ENCODE measurements at regions not wholly inside any gene's neighbourhood (a gene's known extent, or its start where the extent isn't known, plus 50 kb on each side); places are given as distances from the start of the nearest gene placed in this dataset.
A peak's percentile ranks its signal among the peaks of the same experiment; 100 is the strongest.

DNA sequence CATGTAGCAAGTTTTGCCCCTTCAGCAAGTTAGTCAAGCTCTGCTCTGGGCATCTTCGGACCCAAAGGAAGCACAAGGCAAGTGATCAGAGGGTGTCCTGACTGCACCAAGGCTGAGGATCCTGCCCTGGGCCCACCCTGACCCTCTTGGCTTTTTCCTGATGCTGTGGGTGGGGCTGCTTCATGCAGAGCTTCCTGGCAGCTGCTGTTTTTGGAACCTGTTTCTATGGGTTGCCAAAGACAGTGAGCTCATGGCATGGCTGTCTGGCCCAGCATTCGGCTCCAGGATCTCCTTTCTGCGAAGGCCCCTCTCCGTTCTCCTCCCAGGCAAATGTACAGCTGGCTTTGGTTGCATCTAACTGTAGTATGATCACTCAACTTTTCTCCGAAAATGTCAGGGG, 497.9 kb downstream of the ARHGEF28 start:
- DNase-seq (ENCODE audit: low read depth): no peak

DNA sequence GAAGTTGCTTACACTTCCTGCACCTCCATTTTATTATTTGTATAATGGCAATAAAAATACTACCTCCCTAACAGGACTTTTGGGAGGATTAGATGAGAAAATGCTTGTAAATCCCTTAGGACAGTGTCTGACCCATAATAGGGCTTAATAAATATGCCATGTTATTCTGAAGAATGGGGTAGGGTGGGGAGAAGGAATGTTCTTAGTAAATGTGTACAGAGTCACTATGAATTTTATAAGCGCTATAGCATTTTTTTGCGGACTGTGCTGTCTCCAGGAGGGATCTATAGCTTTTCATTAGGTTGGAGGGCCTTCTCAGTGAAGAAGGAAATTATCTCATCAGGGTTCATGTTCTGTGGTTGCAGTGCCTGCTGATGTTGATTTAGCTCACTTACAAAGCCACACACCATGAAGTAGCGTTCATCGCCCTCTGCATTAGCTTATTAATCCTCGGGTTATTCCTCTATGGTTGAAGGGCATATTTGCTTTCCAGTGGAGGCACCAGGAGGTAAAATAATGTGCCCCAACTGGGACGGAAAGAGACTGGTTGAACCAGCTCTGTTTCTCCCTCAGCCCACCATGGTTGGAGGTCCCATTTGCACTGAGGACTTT, 497.1 kb downstream of the ARHGEF28 start:
- no peak for DNase-seq (ENCODE audit: low read depth)

- no peak for DNase-seq (ENCODE audit: low read depth)
These were observed 496.2 kb downstream of the ARHGEF28 start for GRCh38 chr5:74122175-74122574.

- no peak for DNase-seq (ENCODE audit: low read depth)
These were observed 494.6 kb downstream of the ARHGEF28 start for GRCh38 chr5:74120585-74120984.

- DNase-seq (ENCODE audit: low read depth): no peak
These were observed 492.1 kb downstream of the ARHGEF28 start for GRCh38 chr5:74118071-74118470.

DNA sequence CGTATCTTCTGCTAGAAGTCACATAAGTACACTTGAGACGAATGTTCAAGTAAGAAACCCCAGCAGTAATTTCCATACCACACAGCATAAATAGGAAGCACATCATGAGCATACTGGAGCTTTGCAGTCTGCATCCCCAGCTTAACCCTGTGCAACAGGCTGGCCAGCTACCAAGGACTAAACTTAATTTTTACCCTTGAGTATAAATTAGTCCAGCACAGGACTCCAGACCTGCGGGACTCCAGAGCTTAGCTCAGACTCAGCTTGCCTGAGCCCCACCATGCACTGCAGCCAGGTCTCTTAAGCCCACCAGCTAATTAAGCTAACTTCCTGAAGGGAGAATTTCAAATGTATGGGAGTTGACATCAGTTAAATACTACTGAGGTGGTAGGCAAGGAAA, 491.0 kb downstream of the ARHGEF28 start:
- DNase-seq (ENCODE audit: low read depth): no peak

DNA sequence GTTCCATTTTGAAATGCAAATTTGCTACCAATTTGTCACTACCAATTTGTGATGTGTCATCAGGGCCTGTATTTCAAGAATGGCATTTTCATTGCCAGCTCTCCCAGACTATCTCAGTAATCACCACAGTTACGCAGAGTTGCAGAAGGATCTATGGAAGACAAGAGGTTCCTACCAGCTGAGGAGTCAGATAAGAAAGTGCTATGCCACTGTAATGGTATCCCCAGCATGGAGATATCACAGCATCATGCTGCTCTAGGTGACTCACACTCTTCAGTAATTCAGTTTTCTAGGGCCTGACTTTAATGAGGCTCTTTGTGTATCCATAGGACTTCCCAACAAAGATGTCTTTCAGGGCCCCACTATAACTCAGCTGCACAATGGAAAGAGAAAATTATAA, 490.3 kb downstream of the ARHGEF28 start:
- DNase-seq (ENCODE audit: low read depth): peak; percentile 26

DNA sequence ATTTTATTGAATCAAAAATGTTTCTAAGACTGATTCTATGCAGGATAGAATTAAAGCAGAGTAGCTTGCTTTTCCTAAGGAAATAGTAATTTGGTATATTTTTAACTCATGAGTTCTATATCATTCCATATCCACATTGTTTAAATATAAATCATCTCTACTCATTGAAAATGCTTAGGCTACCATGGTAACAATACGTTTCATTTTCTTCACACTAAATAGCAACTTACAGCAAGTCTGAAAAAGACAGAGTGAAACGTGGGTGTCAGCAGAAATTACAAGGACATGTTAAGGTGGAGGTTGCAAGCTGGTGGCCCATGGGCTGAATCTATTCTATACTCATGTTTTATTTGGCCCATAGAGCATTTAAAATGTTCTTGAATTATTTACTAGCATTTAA, 487.9 kb downstream of the ARHGEF28 start:
- DNase-seq (ENCODE audit: low read depth): no peak

DNA sequence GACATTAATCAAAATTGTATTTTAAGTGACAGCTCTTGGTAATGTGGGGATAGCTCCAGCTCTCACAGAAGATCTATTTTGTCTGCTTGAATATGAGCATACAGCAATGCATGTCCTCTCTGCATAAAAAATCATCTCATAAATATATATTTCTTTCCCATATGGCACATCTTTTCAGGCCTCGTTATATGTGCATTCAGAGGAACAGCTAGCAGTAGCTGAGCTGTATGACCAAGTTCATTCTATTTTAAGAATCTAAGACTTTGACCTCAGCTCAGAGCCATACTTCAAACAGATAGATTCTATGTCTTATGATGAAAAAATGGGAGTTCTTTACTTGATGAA, 487.2 kb downstream of the ARHGEF28 start:
- no peak for DNase-seq (ENCODE audit: low read depth)

DNA sequence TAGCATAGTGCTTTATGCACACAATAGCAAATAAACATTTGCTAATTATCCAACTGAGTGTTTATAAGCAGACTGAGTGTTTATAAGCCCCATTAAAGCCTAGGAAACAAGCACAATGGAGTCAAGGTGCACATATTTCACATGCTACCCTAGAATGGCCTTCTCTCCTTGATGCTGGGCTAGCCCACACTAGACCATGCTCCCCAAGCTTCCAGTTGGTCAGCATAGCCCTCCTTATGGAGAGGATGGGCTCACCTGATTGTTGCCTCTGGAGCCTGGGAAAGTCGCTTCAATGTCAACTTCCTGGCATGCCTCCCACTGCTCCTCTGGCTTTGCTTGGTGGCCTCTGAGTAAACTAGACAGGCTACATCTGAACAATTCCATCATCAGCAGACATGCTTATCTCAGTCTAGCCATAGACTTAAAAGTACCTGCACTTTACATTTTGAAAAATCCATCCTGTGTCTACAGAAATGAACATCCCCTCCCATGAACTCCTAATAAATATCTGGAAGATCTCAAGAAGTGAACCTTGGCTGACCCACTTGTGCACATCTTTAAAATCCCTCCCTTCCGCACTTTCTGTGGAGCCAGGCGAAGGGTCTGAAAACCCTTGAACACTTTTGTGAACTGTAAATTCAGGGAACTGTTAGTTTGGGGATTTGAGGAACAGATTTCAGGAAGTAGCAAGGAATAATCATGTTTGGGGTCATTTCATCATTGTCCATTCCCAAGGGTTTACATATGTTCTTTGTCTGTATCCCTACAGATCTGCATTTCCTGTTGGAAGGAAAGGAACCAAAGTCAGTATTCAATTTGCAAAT, 486.6 kb downstream of the ARHGEF28 start:
- no peak for DNase-seq (ENCODE audit: low read depth)

- DNase-seq (ENCODE audit: low read depth): no peak
These were observed 485.8 kb downstream of the ARHGEF28 start for GRCh38 chr5:74111764-74112163.

GRCh38 chr5:74109344-74109743, 483.3 kb downstream of the ARHGEF28 start:
- DNase-seq (ENCODE audit: low read depth): no peak

DNA sequence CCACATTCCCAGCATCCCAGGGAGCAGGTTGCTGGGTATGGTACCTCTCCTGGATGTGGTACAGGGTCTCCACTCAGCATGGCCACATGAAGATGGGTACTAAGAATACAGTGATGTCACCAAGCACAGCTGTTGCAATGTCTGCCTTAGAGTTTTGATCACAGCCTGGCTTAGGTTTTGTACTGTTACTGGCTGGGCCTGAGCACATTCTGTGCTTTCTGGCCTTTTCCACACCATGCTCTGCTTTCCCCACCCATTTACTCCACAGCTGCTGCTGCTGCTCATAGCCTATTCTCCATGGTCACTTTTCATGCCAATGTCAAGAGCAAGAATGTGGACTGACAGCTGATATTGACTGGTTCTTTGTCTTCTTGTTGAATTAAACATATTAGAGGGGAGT, 481.9 kb downstream of the ARHGEF28 start:
- DNase-seq (ENCODE audit: low read depth): no peak

- DNase-seq (ENCODE audit: low read depth): no peak
These were observed 479.3 kb downstream of the ARHGEF28 start for GRCh38 chr5:74105126-74105780.

- DNase-seq (ENCODE audit: low read depth): no peak
These were observed 477.4 kb downstream of the ARHGEF28 start for GRCh38 chr5:74103131-74104023.

GRCh38 chr5:74100268-74100665, 474.3 kb downstream of the ARHGEF28 start:
- no peak for DNase-seq (ENCODE audit: low read depth)

GRCh38 chr5:74099538-74100267, 473.7 kb downstream of the ARHGEF28 start:
- DNase-seq (ENCODE audit: low read depth): no peak

DNA sequence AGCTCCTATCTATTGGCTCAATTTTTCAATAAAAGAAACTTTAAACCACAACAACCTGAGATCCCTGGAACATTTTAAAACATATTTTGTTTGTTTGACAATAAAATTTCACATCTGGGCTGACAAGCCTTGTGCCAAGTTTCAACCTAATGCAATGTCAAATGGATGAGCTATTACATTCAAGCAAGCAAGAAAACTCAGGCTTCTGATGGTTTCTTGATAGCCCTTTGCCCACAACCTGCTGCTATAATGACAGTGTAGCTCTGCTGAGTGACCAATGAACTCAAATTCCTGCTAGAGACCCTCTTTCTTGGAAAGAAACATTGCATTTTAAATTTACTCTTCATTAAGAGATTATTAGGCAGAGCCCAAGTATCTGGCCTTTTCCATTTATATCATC, 472.9 kb downstream of the ARHGEF28 start:
- DNase-seq (ENCODE audit: low read depth): no peak

- DNase-seq (ENCODE audit: low read depth): no peak
These were observed 472.5 kb downstream of the ARHGEF28 start for GRCh38 chr5:74098456-74098855.

- DNase-seq (ENCODE audit: low read depth): no peak
These were observed 470.3 kb downstream of the ARHGEF28 start for GRCh38 chr5:74096325-74096724.

DNA sequence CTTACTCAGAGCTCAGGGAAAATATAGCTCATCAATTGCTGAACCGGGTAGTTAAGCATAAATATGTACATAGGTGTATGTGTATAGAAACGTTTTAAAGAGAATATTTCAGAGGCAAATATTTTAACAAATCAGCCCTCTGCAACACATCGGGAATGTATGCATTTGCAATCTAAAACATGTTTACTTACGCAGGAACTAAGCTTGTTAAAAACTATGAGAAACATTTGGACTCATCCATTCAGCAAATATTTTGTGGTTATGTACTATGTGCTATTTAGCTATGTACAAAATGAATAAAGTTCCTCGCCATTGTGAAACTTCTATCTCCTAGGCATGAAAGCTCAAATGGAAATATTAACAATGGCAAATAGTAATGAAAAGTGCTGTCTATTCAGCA, 469.9 kb downstream of the ARHGEF28 start:
- DNase-seq (ENCODE audit: low read depth): peak; percentile 79

DNA sequence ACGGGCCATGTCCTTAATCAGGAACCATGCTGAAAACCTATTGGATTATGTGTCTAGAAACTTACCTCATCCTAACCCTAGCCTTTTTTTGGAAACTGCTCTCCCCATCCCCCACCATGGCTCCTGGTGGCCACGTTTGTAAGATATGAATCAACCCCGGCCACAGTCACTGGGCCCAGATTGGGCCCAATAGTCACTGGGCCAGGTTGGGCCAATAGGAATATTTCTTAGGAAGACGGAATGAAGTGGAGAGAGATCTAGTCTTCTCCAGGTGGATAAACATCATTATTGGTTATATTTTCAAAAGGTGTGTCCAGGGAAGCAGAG, 468.7 kb downstream of the ARHGEF28 start:
- no peak for DNase-seq (ENCODE audit: low read depth)
